WI38 (cell line): ENCODE measurements at regions not wholly inside any gene's neighbourhood (a gene's known extent, or its start where the extent isn't known, plus 50 kb on each side); places are given as distances from the start of the nearest gene placed in this dataset.

Source experiments
- H3K4me3 ChIP-seq: 2 replicates; pipeline ENCODE4 v1.5.1; 2011; ENCODE audit warnings: low read depth, mild to moderate bottlenecking, control low read depth, low read length
- CTCF ChIP-seq: IDR thresholded peaks from 2 replicates; pipeline ENCODE4 v1.5.1; 2012; ENCODE audit warnings: low read depth, mild to moderate bottlenecking, control low read depth, low read length

DNA sequence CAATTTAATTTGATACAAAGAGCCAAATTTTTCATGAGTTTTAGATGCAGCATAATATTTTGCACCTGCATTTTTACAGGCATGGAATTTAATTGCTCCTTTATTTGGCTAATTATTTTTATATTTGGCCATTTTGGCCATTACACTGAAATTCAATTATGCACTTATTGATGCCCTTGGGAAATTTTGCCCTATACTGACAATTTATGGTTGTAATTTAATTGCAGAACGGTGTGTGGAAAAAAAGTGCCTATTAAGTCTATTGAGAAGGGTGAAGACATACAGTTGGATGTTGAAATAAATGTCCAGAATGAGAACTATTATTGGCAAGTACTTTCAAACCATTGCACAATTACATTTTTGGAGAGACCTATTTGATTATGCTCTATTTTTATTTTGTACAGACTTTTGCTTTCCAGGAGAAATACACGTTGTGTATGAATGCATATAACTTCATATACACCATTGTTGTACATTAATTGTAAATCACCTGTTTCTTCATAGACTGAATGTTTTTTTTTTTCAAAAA, 1319.3 kb upstream of the CDH2 start:
- no peak overlapping the region for H3K4me3 ChIP-seq
- TF ChIP-seq CTCF: no peak

GRCh38 chr18:29494371-29494770, 1317.4 kb upstream of the CDH2 start:
- H3K4me3 ChIP-seq: no peak overlapping the region
- TF ChIP-seq CTCF: no peak

GRCh38 chr18:29491907-29492306, 1315.0 kb upstream of the CDH2 start:
- no peak overlapping the region for H3K4me3 ChIP-seq
- no peak for TF ChIP-seq CTCF

GRCh38 chr18:29488617-29489016, 1311.7 kb upstream of the CDH2 start:
- TF ChIP-seq CTCF: no peak
- no peak overlapping the region for H3K4me3 ChIP-seq

DNA sequence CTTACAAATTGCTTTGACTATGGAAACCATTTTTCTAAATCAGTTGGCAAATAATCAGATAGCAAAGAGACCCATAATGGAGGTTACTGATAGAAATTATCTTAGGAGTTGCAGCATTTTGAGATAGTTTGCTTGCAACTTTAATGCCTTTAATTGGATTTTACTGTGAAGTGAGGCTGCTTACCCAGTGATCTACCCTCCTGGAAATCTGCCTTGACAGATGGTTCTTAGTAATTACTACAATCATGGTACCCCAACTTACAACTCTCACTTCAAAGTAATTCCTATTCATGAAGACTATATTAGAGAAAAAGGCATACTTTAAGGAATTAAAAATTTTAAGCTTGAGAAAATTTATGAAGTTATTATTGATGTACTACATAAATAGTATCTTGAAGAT, 1288.6 kb upstream of the CDH2 start:
- no peak overlapping the region for H3K4me3 ChIP-seq
- TF ChIP-seq CTCF: no peak

DNA sequence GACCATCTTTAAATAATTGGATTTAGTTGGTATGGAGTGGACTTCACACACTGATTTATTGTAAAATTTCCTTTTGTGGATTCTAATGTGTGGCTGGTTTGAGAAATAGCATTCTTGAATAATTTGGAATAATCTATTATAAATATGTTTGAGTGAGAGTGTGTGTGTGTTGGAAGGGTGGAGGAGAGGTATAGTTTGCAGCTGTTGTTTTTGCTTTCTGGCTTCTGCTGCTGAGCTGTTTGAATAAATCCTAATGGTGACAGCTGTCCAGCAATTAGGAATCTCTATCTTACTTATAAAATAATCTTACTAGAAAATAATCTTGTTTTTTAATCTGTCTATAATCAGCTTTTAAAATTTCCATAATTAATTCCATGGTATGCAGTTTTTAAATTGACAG, 1283.0 kb upstream of the CDH2 start:
- H3K4me3 ChIP-seq: no peak overlapping the region
- TF ChIP-seq CTCF: no peak

- H3K4me3 ChIP-seq: no peak overlapping the region
- TF ChIP-seq CTCF: no peak
Measured at GRCh38 chr18:29457316-29457889, 1280.5 kb upstream of the CDH2 start.
